Natural killer cell treated with Interleukin-12 subunit alpha and Interleukin-12 subunit beta and Interleukin-15 and Interleukin-18, amount 100 ng/mL, for 72 hours (primary cell): ENCODE measurements at regions not wholly inside any gene's neighbourhood (a gene's known extent, or its start where the extent isn't known, plus 50 kb on each side); places are given as distances from the start of the nearest gene placed in this dataset.
A peak's percentile ranks its signal among the peaks of the same experiment; 100 is the strongest.
"Not testable (repeated sequence)": the region's sequence is repeated elsewhere in the genome, so short reads cannot be mapped to it uniquely, and the experiment has no call there.

Experiments
- ATAC-seq, 2 donors: fragments of 150-1000 bp; cut with Tn5 transposase in 1 of 2; sonication (Bioruptor Pico), chemical (Tn5 transposase) in 1 of 2; 2 replicates each; pipeline ENCODE4 v1.10.0; 2021
- DNase-seq: peaks from one replicate; pipeline ENCODE4 v3.0.0; 2022; ENCODE audit warnings: low spot score
- H3K27ac Mint-ChIP-seq, 2 donors: 1 replicate in 1 of 2; 2 replicates in 1 of 2; pipeline ENCODE4 v1.8.0; 2022; ENCODE audit warnings: mixed read lengths in 2 of 2, mild to moderate bottlenecking in 1 of 2, moderate library complexity in 1 of 2
- H3K27me3 Mint-ChIP-seq, 2 donors: 1 replicate in 1 of 2; 2 replicates in 1 of 2; pipeline ENCODE4 v1.8.0; 2022; ENCODE audit warnings: mixed read lengths in 2 of 2
- H3K36me3 Mint-ChIP-seq: one replicate; pipeline ENCODE4 v1.8.0; 2022; ENCODE audit warnings: mixed read lengths
- H3K4me1 Mint-ChIP-seq, 2 donors: 1 replicate in 1 of 2; 2 replicates in 1 of 2; pipeline ENCODE4 v1.8.0; 2022; ENCODE audit warnings: low read depth in 2 of 2, mixed read lengths in 2 of 2, mild to moderate bottlenecking in 1 of 2
- H3K4me3 Mint-ChIP-seq: one replicate; pipeline ENCODE4 v1.8.0; 2022; ENCODE audit warnings: mixed read lengths
- H3K9me3 Mint-ChIP-seq: 2 replicates; pipeline ENCODE4 v1.8.0; 2022; ENCODE audit warnings: mixed read lengths

GRCh38 chr14:66011855-66012254 is 474.3 kb upstream of the CCDC196 start:
- no peak overlapping the region for H3K27ac Mint-ChIP-seq

GRCh38 chr14:66013607-66014006 is 472.6 kb upstream of the CCDC196 start:
- DNase-seq, H3K36me3 Mint-ChIP-seq, H3K4me1 Mint-ChIP-seq, H3K4me3 Mint-ChIP-seq, ATAC-seq, H3K9me3 Mint-ChIP-seq, H3K27ac Mint-ChIP-seq: not testable (repeated sequence)
- H3K27me3 Mint-ChIP-seq = peaks cover 28 to 39% of the 10 kb centered on the region in 2 donors

More at GRCh38 chr14:66011855-66012254, 474.3 kb upstream of the CCDC196 start:
- H3K27me3 Mint-ChIP-seq = peaks cover 27 to 31% of the 10 kb centered on the region in 2 donors
- H3K4me1 Mint-ChIP-seq = no peaks in the 10 kb centered on the region
- H3K9me3 Mint-ChIP-seq = no peaks in the 10 kb centered on the region
- H3K36me3 Mint-ChIP-seq = no peaks in the 10 kb centered on the region
- no peak for ATAC-seq
- no peak overlapping the region for H3K4me3 Mint-ChIP-seq
- DNase-seq = no peak

- Mint-ChIP-seq H3K36me3 (no peaks in the 10 kb centered on the region), H3K4me3 (no peak overlapping the region), H3K27ac (no peak overlapping the region), H3K27me3 (peaks cover 25 to 37% of the 10 kb centered on the region in 2 donors), H3K4me1 (no peaks in the 10 kb centered on the region), H3K9me3 (no peaks in the 10 kb centered on the region)
- DNase-seq (no peak), ATAC-seq (no peak)
Measured at GRCh38 chr14:66015071-66015780, 470.9 kb upstream of the CCDC196 start.

- ATAC-seq (no peak), DNase-seq (no peak)
- Mint-ChIP-seq H3K27ac (no peak overlapping the region), H3K36me3 (no peaks in the 10 kb centered on the region), H3K9me3 (no peaks in the 10 kb centered on the region), H3K4me3 (no peak overlapping the region), H3K4me1 (no peaks in the 10 kb centered on the region), H3K27me3 (peaks cover 16 to 32% of the 10 kb centered on the region in 2 donors)
Measured at GRCh38 chr14:66017927-66018326, 468.2 kb upstream of the CCDC196 start.

GRCh38 chr14:66022526-66022925 is 463.6 kb upstream of the CCDC196 start:
- Mint-ChIP-seq H3K4me1 (no peaks in the 10 kb centered on the region), H3K27me3 (peaks cover 0 to 6% of the 10 kb centered on the region in 2 donors), H3K9me3 (no peaks in the 10 kb centered on the region), H3K36me3 (no peaks in the 10 kb centered on the region), H3K4me3 (no peak overlapping the region), H3K27ac (no peak overlapping the region)
- DNase-seq (no peak), ATAC-seq (no peak)

GRCh38 chr14:66025779-66026178 is 460.4 kb upstream of the CCDC196 start:
- ATAC-seq = no peak
- H3K27me3 Mint-ChIP-seq = peaks cover 6 to 7% of the 10 kb centered on the region in 2 donors
- no peaks in the 10 kb centered on the region for H3K4me1 Mint-ChIP-seq
- DNase-seq = no peak
- no peak overlapping the region for H3K27ac Mint-ChIP-seq
- H3K9me3 Mint-ChIP-seq = no peaks in the 10 kb centered on the region
- no peak overlapping the region for H3K4me3 Mint-ChIP-seq
- H3K36me3 Mint-ChIP-seq = peaks cover 4% of the 10 kb centered on the region

- not testable (repeated sequence) for H3K4me1 Mint-ChIP-seq, H3K4me3 Mint-ChIP-seq, ATAC-seq, H3K9me3 Mint-ChIP-seq, H3K27ac Mint-ChIP-seq, DNase-seq
- H3K27me3 Mint-ChIP-seq = peaks cover 14 to 30% of the 10 kb centered on the region in 2 donors
- H3K36me3 Mint-ChIP-seq = peaks cover 16% of the 10 kb centered on the region
Measured at GRCh38 chr14:66031981-66032380, 454.2 kb upstream of the CCDC196 start.

- ATAC-seq = no peak
Measured at GRCh38 chr14:66032800-66033199, 453.4 kb upstream of the CCDC196 start.

GRCh38 chr14:66036547-66036946 is 449.6 kb upstream of the CCDC196 start:
- Mint-ChIP-seq H3K27me3 (peaks cover 13 to 34% of the 10 kb centered on the region in 2 donors), H3K4me3 (no peak overlapping the region), H3K4me1 (no peaks in the 10 kb centered on the region), H3K36me3 (peaks cover 6% of the 10 kb centered on the region), H3K27ac (no peak overlapping the region), H3K9me3 (no peaks in the 10 kb centered on the region)
- no peak for ATAC-seq
- DNase-seq = no peak

More at GRCh38 chr14:66032800-66033199, 453.4 kb upstream of the CCDC196 start:
- peaks cover 16% of the 10 kb centered on the region for H3K36me3 Mint-ChIP-seq
- no peak overlapping the region for H3K27ac Mint-ChIP-seq
- peaks cover 14 to 30% of the 10 kb centered on the region in 2 donors for H3K27me3 Mint-ChIP-seq
- H3K4me1 Mint-ChIP-seq = no peaks in the 10 kb centered on the region
- no peak for DNase-seq
- H3K9me3 Mint-ChIP-seq = no peaks in the 10 kb centered on the region
- no peak overlapping the region for H3K4me3 Mint-ChIP-seq

- no peak for DNase-seq
- Mint-ChIP-seq H3K27ac (no peak overlapping the region), H3K9me3 (no peaks in the 10 kb centered on the region), H3K27me3 (peaks cover 14 to 34% of the 10 kb centered on the region in 2 donors), H3K4me3 (no peak overlapping the region), H3K36me3 (peaks cover 6% of the 10 kb centered on the region), H3K4me1 (no peaks in the 10 kb centered on the region)
- peak in 1 of 2 donors; percentile 54 for ATAC-seq
Measured at GRCh38 chr14:66037361-66037760, 448.8 kb upstream of the CCDC196 start.

GRCh38 chr14:66038212-66038611 is 448.0 kb upstream of the CCDC196 start:
- Mint-ChIP-seq H3K4me3 (no peak overlapping the region), H3K36me3 (peaks cover 1% of the 10 kb centered on the region), H3K4me1 (no peaks in the 10 kb centered on the region), H3K27me3 (peaks cover 21 to 29% of the 10 kb centered on the region in 2 donors), H3K9me3 (no peaks in the 10 kb centered on the region), H3K27ac (no peak overlapping the region)
- ATAC-seq (peak in 1 of 2 donors; percentile 32), DNase-seq (no peak)

- H3K27me3 Mint-ChIP-seq = peaks cover 21 to 26% of the 10 kb centered on the region in 2 donors
- no peak overlapping the region for H3K27ac Mint-ChIP-seq
- H3K9me3 Mint-ChIP-seq = no peaks in the 10 kb centered on the region
- H3K4me3 Mint-ChIP-seq = no peak overlapping the region
- DNase-seq = no peak
- no peaks in the 10 kb centered on the region for H3K4me1 Mint-ChIP-seq
- H3K36me3 Mint-ChIP-seq = no peaks in the 10 kb centered on the region
- ATAC-seq = no peak
Measured at GRCh38 chr14:66038618-66039017, 447.6 kb upstream of the CCDC196 start.

- Mint-ChIP-seq H3K4me3 (no peak overlapping the region), H3K4me1 (no peaks in the 10 kb centered on the region), H3K27ac (no peak overlapping the region), H3K36me3 (no peaks in the 10 kb centered on the region), H3K9me3 (no peaks in the 10 kb centered on the region), H3K27me3 (peaks cover 18 to 21% of the 10 kb centered on the region in 2 donors)
- ATAC-seq (no peak), DNase-seq (no peak)
Measured at GRCh38 chr14:66039495-66039894, 446.7 kb upstream of the CCDC196 start.

GRCh38 chr14:66041582-66041981 is 444.6 kb upstream of the CCDC196 start:
- DNase-seq (no peak), ATAC-seq (no peak)

More at GRCh38 chr14:66041582-66041981, 444.6 kb upstream of the CCDC196 start:
- Mint-ChIP-seq H3K27me3 (peaks cover 18% of the 10 kb centered on the region in 2 donors), H3K4me1 (no peaks in the 10 kb centered on the region), H3K4me3 (no peak overlapping the region), H3K36me3 (no peaks in the 10 kb centered on the region), H3K27ac (no peak overlapping the region), H3K9me3 (no peaks in the 10 kb centered on the region)
